Hepatocyte (in vitro differentiated cells): ENCODE measurements at regions not wholly inside any gene's neighbourhood (a gene's known extent, or its start where the extent isn't known, plus 50 kb on each side); places are given as distances from the start of the nearest gene placed in this dataset.

ENCODE experiments used
- EZH2 ChIP-seq: fragments of 200-600 bp; sonication (generic); IDR thresholded peaks from 2 replicates; pipeline ENCODE4 v1.6.1; 2016; ENCODE audit warnings: antibody characterized with exemption, mild to moderate bottlenecking, borderline replicate concordance
- EZH2phosphoT487 ChIP-seq: fragments of 200-600 bp; sonication (generic); IDR thresholded peaks from one replicate; pipeline ENCODE4 v1.6.1; 2018; ENCODE audit warnings: antibody characterized with exemption, mild to moderate bottlenecking, low read depth, moderate library complexity; ENCODE audit not compliant: unreplicated experiment, severe bottlenecking
- TF ChIP-seq, protein P1 (sequence below): fragments of 200-600 bp; sonication (generic); IDR thresholded peaks from 2 replicates; pipeline ENCODE4 v1.5.1; 2016; ENCODE audit warnings: antibody characterized with exemption, mild to moderate bottlenecking; ENCODE audit not compliant: poor library complexity

DNA sequence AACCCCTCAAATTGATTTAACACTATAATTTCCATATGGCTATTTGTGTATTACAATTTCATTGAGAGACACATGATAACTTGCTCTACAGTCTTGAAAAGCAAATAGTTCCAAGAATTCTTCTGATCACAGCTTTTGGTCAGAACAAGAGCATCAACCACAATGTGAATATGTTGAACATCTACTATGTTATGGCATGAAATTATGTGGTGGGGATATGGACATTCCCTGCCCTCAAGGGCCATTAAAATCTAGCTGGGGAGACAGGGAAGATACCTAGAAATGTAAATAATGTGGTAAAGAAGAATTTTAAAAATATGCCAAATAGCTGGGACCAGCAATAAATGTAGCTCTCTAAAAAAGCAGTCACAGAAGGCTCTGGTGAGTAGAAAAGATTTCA lies 262.2 kb downstream of the FZD1 start:
- TF ChIP-seq, protein P1, sequence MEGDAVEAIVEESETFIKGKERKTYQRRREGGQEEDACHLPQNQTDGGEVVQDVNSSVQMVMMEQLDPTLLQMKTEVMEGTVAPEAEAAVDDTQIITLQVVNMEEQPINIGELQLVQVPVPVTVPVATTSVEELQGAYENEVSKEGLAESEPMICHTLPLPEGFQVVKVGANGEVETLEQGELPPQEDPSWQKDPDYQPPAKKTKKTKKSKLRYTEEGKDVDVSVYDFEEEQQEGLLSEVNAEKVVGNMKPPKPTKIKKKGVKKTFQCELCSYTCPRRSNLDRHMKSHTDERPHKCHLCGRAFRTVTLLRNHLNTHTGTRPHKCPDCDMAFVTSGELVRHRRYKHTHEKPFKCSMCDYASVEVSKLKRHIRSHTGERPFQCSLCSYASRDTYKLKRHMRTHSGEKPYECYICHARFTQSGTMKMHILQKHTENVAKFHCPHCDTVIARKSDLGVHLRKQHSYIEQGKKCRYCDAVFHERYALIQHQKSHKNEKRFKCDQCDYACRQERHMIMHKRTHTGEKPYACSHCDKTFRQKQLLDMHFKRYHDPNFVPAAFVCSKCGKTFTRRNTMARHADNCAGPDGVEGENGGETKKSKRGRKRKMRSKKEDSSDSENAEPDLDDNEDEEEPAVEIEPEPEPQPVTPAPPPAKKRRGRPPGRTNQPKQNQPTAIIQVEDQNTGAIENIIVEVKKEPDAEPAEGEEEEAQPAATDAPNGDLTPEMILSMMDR, result no peak
- TF ChIP-seq EZH2 (no peak), EZH2phosphoT487 (no peak)
